H1 (cell line): ENCODE measurements at regions not wholly inside any gene's neighbourhood (a gene's known extent, or its start where the extent isn't known, plus 50 kb on each side); places are given as distances from the start of the nearest gene placed in this dataset.

Experiments
- CTCF ChIA-PET: fragments of 300-600 bp; sonication (Branson Sonifier 250); formaldehyde crosslinking; loops from one replicate; lab custom pipeline; 2021; ENCODE audit not compliant: partially characterized antibody; lab: Charles Lee
- POLR2A ChIA-PET: fragments of 300-600 bp; sonication (Branson Sonifier 250); formaldehyde crosslinking; loops from one replicate; lab custom pipeline; 2021; ENCODE audit warnings: inconsistent platforms; ENCODE audit not compliant: partially characterized antibody; lab: Charles Lee
- DNase-seq, 2 experiments: peaks; one replicate each; pipeline versions ENCODE4 v3.0.0 to v3.0.0-alpha.2; 2010 to 2022; ENCODE audit warnings: low spot score in 2 of 2, low read depth in 1 of 2, mixed read lengths in 1 of 2
- FAIRE-seq: peaks from 2 replicates; lab custom pipeline; 2011; peaks lifted over from hg19 to GRCh38; lab: Jason Lieb, UNC
- H2AFZ ChIP-seq: 2 replicates; pipeline ENCODE4 v1.8.1; 2012; ENCODE audit warnings: low read length, inconsistent platforms
- H2AK5ac ChIP-seq: 2 replicates; pipeline ENCODE4 v1.6.1; 2013; ENCODE audit warnings: low read depth, low read length
- H2BK120ac ChIP-seq: replicated peaks from 2 replicates; pipeline ENCODE3; 2013; ENCODE audit warnings: low read depth, low read length, inconsistent platforms
- H2BK12ac ChIP-seq: 2 replicates; pipeline ENCODE4 v1.6.1; 2013; ENCODE audit warnings: low read depth, low read length
- H2BK15ac ChIP-seq: 2 replicates; pipeline ENCODE4 v1.6.1; 2013; ENCODE audit warnings: low read length
- H2BK20ac ChIP-seq: 2 replicates; pipeline ENCODE4 v1.6.1; 2013; ENCODE audit warnings: low read length
- H2BK5ac ChIP-seq: 2 replicates; pipeline ENCODE4 v1.6.1; 2013; ENCODE audit warnings: low read depth, low read length
- H3K14ac ChIP-seq: 2 replicates; pipeline ENCODE4 v1.6.1; 2013; ENCODE audit warnings: inconsistent platforms; ENCODE audit not compliant: insufficient read length
- H3K18ac ChIP-seq: 2 replicates; pipeline ENCODE4 v1.6.1; 2013; ENCODE audit warnings: low read length; ENCODE audit errors: extremely low read depth
- H3K23ac ChIP-seq: 2 replicates; pipeline ENCODE4 v1.6.1; 2013; ENCODE audit warnings: inconsistent platforms; ENCODE audit not compliant: insufficient read length
- H3K23me2 ChIP-seq: 2 replicates; pipeline ENCODE4 v1.6.1; 2013; ENCODE audit warnings: low read depth, low read length
- H3K27ac ChIP-seq: 2 replicates; pipeline ENCODE4 v1.6.1; 2011; ENCODE audit warnings: low read depth, low read length, inconsistent platforms
- H3K27me3 ChIP-seq, 4 experiments: replicated peaks in 1 of 4; 1 replicate in 1 of 4; 2 replicates in 3 of 4; pipeline versions ENCODE4 v1.6.1 to v1.8.1; 2011 to 2013; ENCODE audit warnings: low read length in 3 of 4, mild to moderate bottlenecking in 3 of 4, inconsistent platforms in 2 of 4, mixed read lengths in 2 of 4, moderate library complexity in 1 of 4; ENCODE audit not compliant: control insufficient read depth in 3 of 4, insufficient read depth in 3 of 4; ENCODE audit errors: extremely low read depth in 1 of 4
- H3K36me3 ChIP-seq, 4 experiments: 2 replicates each; pipeline versions ENCODE4 v1.6.1 to v1.8.1; 2011 to 2013; ENCODE audit warnings: mild to moderate bottlenecking in 4 of 4, low read length in 3 of 4, moderate library complexity in 2 of 4, control low read depth in 1 of 4, inconsistent platforms in 1 of 4; ENCODE audit not compliant: insufficient read depth in 4 of 4, control insufficient read depth in 2 of 4
- H3K4ac ChIP-seq: replicated peaks from 2 replicates; pipeline ENCODE3; 2013; ENCODE audit warnings: low read length, low read depth, mixed read lengths, inconsistent platforms; ENCODE audit not compliant: insufficient read length
- H3K4me1 ChIP-seq, 4 experiments: replicated peaks in 1 of 4; 1 replicate in 1 of 4; 2 replicates in 3 of 4; pipeline versions ENCODE4 v1.6.1 to v1.8.1; 2011 to 2013; ENCODE audit warnings: low read length in 3 of 4, inconsistent platforms in 2 of 4, mixed read lengths in 1 of 4; ENCODE audit not compliant: insufficient read depth in 4 of 4, control insufficient read depth in 3 of 4
- H3K4me2 ChIP-seq, 2 experiments: 2 replicates each; pipeline versions ENCODE4 v1.6.1 to v1.8.1; 2011 to 2013; ENCODE audit warnings: low read depth in 2 of 2, low read length in 2 of 2, control low read depth in 1 of 2, inconsistent platforms in 1 of 2, mild to moderate bottlenecking in 1 of 2; ENCODE audit not compliant: insufficient read depth in 1 of 2
- H3K4me3 ChIP-seq, 4 experiments: fragments of 200-600, 300-600 bp in 1 of 4; sonication (generic), shearing (Covaris generic), sonication (Bioruptor Twin) in 1 of 4; 2 replicates each; pipeline versions ENCODE4 v1.5.1 to v1.8.1; 2011 to 2016; ENCODE audit warnings: low read length in 4 of 4, low read depth in 3 of 4, control low read depth in 2 of 4, inconsistent platforms in 2 of 4, mild to moderate bottlenecking in 2 of 4, mixed read lengths in 1 of 4, moderate library complexity in 1 of 4; ENCODE audit not compliant: insufficient read depth in 2 of 4; ENCODE audit errors: extremely low read depth in 1 of 4
- H3K56ac ChIP-seq: replicated peaks from 2 replicates; pipeline ENCODE3; 2013; ENCODE audit warnings: low read depth, mild to moderate bottlenecking, mixed read lengths, low read length, inconsistent platforms; ENCODE audit not compliant: insufficient read length
- H3K79me1 ChIP-seq: 2 replicates; pipeline ENCODE4 v1.6.1; 2013; ENCODE audit warnings: low read depth, low read length, control low read depth
- H3K79me2 ChIP-seq, 2 experiments: 2 replicates each; pipeline versions ENCODE4 v1.6.1 to v1.8.1; 2012 to 2013; ENCODE audit warnings: low read length in 2 of 2, mild to moderate bottlenecking in 2 of 2, inconsistent platforms in 1 of 2; ENCODE audit not compliant: insufficient read depth in 2 of 2, control insufficient read depth in 1 of 2
- H3K9ac ChIP-seq, 4 experiments: replicated peaks in 1 of 4; 1 replicate in 1 of 4; 2 replicates in 3 of 4; pipeline versions ENCODE4 v1.6.1 to v1.8.1; 2011 to 2013; ENCODE audit warnings: low read depth in 3 of 4, low read length in 3 of 4, control low read depth in 2 of 4, mild to moderate bottlenecking in 2 of 4, moderate library complexity in 2 of 4, inconsistent platforms in 1 of 4; ENCODE audit errors: extremely low read depth in 1 of 4
- H3K9me3 ChIP-seq, 2 experiments: 2 replicates each; pipeline versions ENCODE4 v1.6.1 to v1.8.1; 2012 to 2013; ENCODE audit warnings: mild to moderate bottlenecking in 2 of 2, moderate library complexity in 2 of 2, control low read depth in 1 of 2, inconsistent platforms in 1 of 2, low read depth in 1 of 2, low read length in 1 of 2, mixed read lengths in 1 of 2; ENCODE audit not compliant: insufficient read depth in 2 of 2
- H4K20me1 ChIP-seq, 2 experiments: replicated peaks in 1 of 2; 2 replicates each; pipeline versions ENCODE3 to v1.8.1; 2011 to 2013; ENCODE audit warnings: inconsistent platforms in 2 of 2, low read length in 2 of 2, mild to moderate bottlenecking in 1 of 2; ENCODE audit not compliant: insufficient read depth in 2 of 2, control insufficient read depth in 1 of 2
- H4K5ac ChIP-seq: 2 replicates; pipeline ENCODE4 v1.6.1; 2013; ENCODE audit warnings: low read length, low read depth, mixed read lengths, inconsistent platforms; ENCODE audit not compliant: insufficient read length
- H4K8ac ChIP-seq: 2 replicates; pipeline ENCODE4 v1.8.0; 2013; ENCODE audit warnings: mild to moderate bottlenecking, moderate library complexity, low read length, inconsistent platforms; ENCODE audit not compliant: insufficient read depth; ENCODE audit errors: extremely low read depth
- H4K91ac ChIP-seq: replicated peaks from 2 replicates; pipeline ENCODE3; 2013; ENCODE audit warnings: low read length, mixed read lengths, inconsistent platforms; ENCODE audit not compliant: insufficient read length
- BCL11A ChIP-seq, 2 experiments: IDR thresholded peaks; one replicate each; pipeline ENCODE4 v1.6.1; 2011; ENCODE audit warnings: low read depth in 2 of 2, low read length in 2 of 2, mild to moderate bottlenecking in 2 of 2
- ZNF274 ChIP-seq: IDR thresholded peaks from 2 replicates; pipeline ENCODE4 v1.7.0; 2012; ENCODE audit warnings: low read length, borderline replicate concordance; ENCODE audit errors: extremely low read depth
- WGBS, 2 experiments: shearing (Covaris generic) in 1 of 2; methylation state at CpG; one replicate each; pipeline versions ENCODE4 v1.1.6 to v1.1.7; 2013 to 2015; ENCODE audit warnings: low lambda C conversion rate in 2 of 2, mixed read lengths in 2 of 2, inconsistent platforms in 1 of 2, low coverage in 1 of 2, missing lambda C conversion rate in 1 of 2; ENCODE audit not compliant: insufficient replicate concordance in 2 of 2, insufficient coverage in 1 of 2, insufficient read length in 1 of 2; ENCODE audit errors: extremely low coverage in 1 of 2, missing lambda C conversion rate in 1 of 2; 5-methylcytosine and 5-hydroxymethylcytosine counted together

DNA sequence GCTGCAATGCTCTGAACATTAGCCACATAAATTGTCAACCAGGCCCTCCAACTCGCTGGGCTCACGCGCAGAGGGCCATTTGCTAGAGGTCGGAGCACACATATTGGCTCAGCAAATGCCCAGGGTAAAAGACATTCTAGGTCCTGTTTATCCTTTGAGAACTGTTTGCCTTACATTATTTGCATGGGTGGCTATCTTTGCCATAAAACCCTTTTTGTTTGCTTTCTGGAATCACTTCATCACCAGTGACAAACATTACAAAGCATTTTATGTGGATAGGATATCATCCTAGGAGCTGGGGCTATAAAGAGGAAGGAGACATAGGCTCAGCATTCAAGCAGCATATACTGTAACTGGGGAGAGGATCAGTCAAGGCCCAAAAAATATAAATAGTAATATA lies 149.2 kb upstream of the RAI2 start:
- no peak overlapping the region for H3K4me2 ChIP-seq
- H3K23ac ChIP-seq, result no peak overlapping the region
- H2BK20ac ChIP-seq, result no peak overlapping the region
- H4K20me1 ChIP-seq, result no peaks in the 10 kb centered on the region
- H4K8ac ChIP-seq, result no peak overlapping the region
- no peak overlapping the region for H4K5ac ChIP-seq
- H2AFZ ChIP-seq, result no peak overlapping the region
- no peak for TF ChIP-seq ZNF274
- TF ChIP-seq BCL11A (IDR thresholded peaks at IDR 0.05; ENCODE audit: low read depth in 2 of 2, low read length in 2 of 2), result no peak
- no peaks in the 10 kb centered on the region for H3K36me3 ChIP-seq
- no peak overlapping the region for H3K14ac ChIP-seq
- no peak overlapping the region for H3K4ac ChIP-seq
- no peak overlapping the region for H3K18ac ChIP-seq
- H2BK5ac ChIP-seq, result no peak overlapping the region
- H3K4me1 ChIP-seq, result no peaks in the 10 kb centered on the region
- POLR2A ChIA-PET, result no interaction called here
- 100% methylated on average over 1 of the region's 4 CpGs; no CpG with 5 or more reads in 1 of the 2 experiments for WGBS, 2 experiments
- no peak for FAIRE-seq
- H2BK12ac ChIP-seq, result no peak overlapping the region
- no peak for DNase-seq
- H3K27ac ChIP-seq, result no peak overlapping the region
- no peak overlapping the region for H4K91ac ChIP-seq
- H2BK15ac ChIP-seq, result no peak overlapping the region
- H2AK5ac ChIP-seq, result no peak overlapping the region
- H3K27me3 ChIP-seq, result no peaks in the 10 kb centered on the region
- H3K9me3 ChIP-seq, result no peaks in the 10 kb centered on the region
- no peaks in the 10 kb centered on the region for H3K23me2 ChIP-seq
- H2BK120ac ChIP-seq, result no peak overlapping the region
- no peak overlapping the region for H3K9ac ChIP-seq
- CTCF ChIA-PET, result no interaction called here
- no peaks in the 10 kb centered on the region for H3K79me2 ChIP-seq
- no peak overlapping the region for H3K56ac ChIP-seq
- no peaks in the 10 kb centered on the region for H3K79me1 ChIP-seq
- H3K4me3 ChIP-seq, result no peak overlapping the region
